ENCODE measurements at regions not wholly inside any gene's neighbourhood (a gene's known extent, or its start where the extent isn't known, plus 50 kb on each side); places are given as distances from the start of the nearest gene placed in this dataset.

GRCh38 chr7:45450571-45451204 is 123.5 kb upstream of the ADCY1 start:
- no peaks in the 10 kb centered on the region for H3K36me3 ChIP-seq
- TF ChIP-seq CTCF (IDR thresholded peaks at IDR 0.05) (no peak), POLR2A (IDR thresholded peaks at IDR 0.05) (no peak), EP300 (IDR thresholded peaks at IDR 0.05) (no peak)
- H3K4me1 ChIP-seq (ENCODE audit: insufficient read depth), result no peaks in the 10 kb centered on the region
- intact Hi-C loops (cut with DNase I), result no loop called here
- no peak for DNase-seq
- WGBS, 3 donors, result 80 to 87% (median 82%) methylated on average over 2 of the region's 2 CpGs
- no peaks in the 10 kb centered on the region for H3K9me3 ChIP-seq
- no peaks in the 10 kb centered on the region for H3K27me3 ChIP-seq
- no peak overlapping the region for H3K4me3 ChIP-seq
- H3K27ac ChIP-seq, result no peak overlapping the region

- H3K4me1 ChIP-seq (ENCODE audit: insufficient read depth), result no peaks in the 10 kb centered on the region
- H3K9me3 ChIP-seq, result no peaks in the 10 kb centered on the region
- no peak for TF ChIP-seq EP300 (IDR thresholded peaks at IDR 0.05)
- no peak for TF ChIP-seq POLR2A (IDR thresholded peaks at IDR 0.05)
- no peak for TF ChIP-seq CTCF (IDR thresholded peaks at IDR 0.05)
- no peak overlapping the region for H3K4me3 ChIP-seq
- H3K27ac ChIP-seq, result no peak overlapping the region
- 33 to 50% (median 48%) methylated on average over 2 of the region's 2 CpGs for WGBS, 3 donors
- H3K36me3 ChIP-seq, result no peaks in the 10 kb centered on the region
- intact Hi-C loops (cut with DNase I), result no loop called here
- no peaks in the 10 kb centered on the region for H3K27me3 ChIP-seq
- DNase-seq, result no peak
Observed at GRCh38 chr7:45451342-45452035, 122.7 kb upstream of the ADCY1 start.

- H3K27ac ChIP-seq, result no peak overlapping the region
- DNase-seq, result no peak
- TF ChIP-seq POLR2A (IDR thresholded peaks at IDR 0.05), result no peak
- no peak for TF ChIP-seq CTCF (IDR thresholded peaks at IDR 0.05)
- no peak for TF ChIP-seq EP300 (IDR thresholded peaks at IDR 0.05)
- no peak overlapping the region for H3K4me3 ChIP-seq
- H3K4me1 ChIP-seq (ENCODE audit: insufficient read depth), result no peaks in the 10 kb centered on the region
- WGBS, 3 donors, result 25 to 41% (median 40%) methylated on average over 3 of the region's 3 CpGs
- intact Hi-C loops (cut with DNase I), result no loop called here
- H3K36me3 ChIP-seq, result no peaks in the 10 kb centered on the region
- H3K27me3 ChIP-seq, result no peaks in the 10 kb centered on the region
- H3K9me3 ChIP-seq, result no peaks in the 10 kb centered on the region
Observed at GRCh38 chr7:45454771-45455170, 119.4 kb upstream of the ADCY1 start.

- whole genome bisulfite sequencing, 3 donors, result 33 to 62% (median 52%) methylated on average over 4 of the region's 4 CpGs
- no peak for DNase-seq
- intact Hi-C loops (cut with DNase I), result loop anchor here in 1 of 4 donors (2.0 kb wide), 1 partner anchor 19 kb away; no protein-coding TSS in a partner anchor
- H3K27ac ChIP-seq, result no peak overlapping the region
- no peaks in the 10 kb centered on the region for H3K4me1 ChIP-seq (ENCODE audit: insufficient read depth)
- no peak for TF ChIP-seq POLR2A (IDR thresholded peaks at IDR 0.05)
- TF ChIP-seq CTCF (IDR thresholded peaks at IDR 0.05), result no peak
- TF ChIP-seq EP300 (IDR thresholded peaks at IDR 0.05), result no peak
- H3K27me3 ChIP-seq, result no peaks in the 10 kb centered on the region
- no peaks in the 10 kb centered on the region for H3K36me3 ChIP-seq
- H3K9me3 ChIP-seq, result no peaks in the 10 kb centered on the region
- no peak overlapping the region for H3K4me3 ChIP-seq
Observed at GRCh38 chr7:45455662-45456061, 118.5 kb upstream of the ADCY1 start.

Measured in ovary (tissue), 7 donors.